ENCODE measurements at regions not wholly inside any gene's neighbourhood (a gene's known extent, or its start where the extent isn't known, plus 50 kb on each side); places are given as distances from the start of the nearest gene placed in this dataset.

- TF ChIP-seq CTCF (IDR thresholded peaks at IDR 0.05) (no peak), POLR2A (IDR thresholded peaks at IDR 0.05) (no peak)
Observed at GRCh38 chr16:61024180-61024900, 1011.9 kb downstream of the CDH8 start.
